SH-SY5Y (cell line): ENCODE measurements at regions not wholly inside any gene's neighbourhood (a gene's known extent, or its start where the extent isn't known, plus 50 kb on each side); places are given as distances from the start of the nearest gene placed in this dataset.

Experiments used
- GATA2 ChIP-seq: IDR thresholded peaks from 2 replicates; pipeline ENCODE4 v1.6.1; 2011; ENCODE audit warnings: mild to moderate bottlenecking, low read depth, low read length
- GATA3 ChIP-seq: IDR thresholded peaks from 2 replicates; pipeline ENCODE4 v1.6.1; 2011; ENCODE audit warnings: low read depth, mild to moderate bottlenecking, low read length, moderate library complexity

GRCh38 chr3:147604136-147604535 is 195.0 kb downstream of the ZIC1 start:
- TF ChIP-seq GATA2 (no peak), GATA3 (no peak)
